ENCODE measurements at regions not wholly inside any gene's neighbourhood (a gene's known extent, or its start where the extent isn't known, plus 50 kb on each side); places are given as distances from the start of the nearest gene placed in this dataset.

GRCh38 chr16:51224317-51224716, 73.2 kb upstream of the SALL1 start:
- TF ChIP-seq, protein P1, sequence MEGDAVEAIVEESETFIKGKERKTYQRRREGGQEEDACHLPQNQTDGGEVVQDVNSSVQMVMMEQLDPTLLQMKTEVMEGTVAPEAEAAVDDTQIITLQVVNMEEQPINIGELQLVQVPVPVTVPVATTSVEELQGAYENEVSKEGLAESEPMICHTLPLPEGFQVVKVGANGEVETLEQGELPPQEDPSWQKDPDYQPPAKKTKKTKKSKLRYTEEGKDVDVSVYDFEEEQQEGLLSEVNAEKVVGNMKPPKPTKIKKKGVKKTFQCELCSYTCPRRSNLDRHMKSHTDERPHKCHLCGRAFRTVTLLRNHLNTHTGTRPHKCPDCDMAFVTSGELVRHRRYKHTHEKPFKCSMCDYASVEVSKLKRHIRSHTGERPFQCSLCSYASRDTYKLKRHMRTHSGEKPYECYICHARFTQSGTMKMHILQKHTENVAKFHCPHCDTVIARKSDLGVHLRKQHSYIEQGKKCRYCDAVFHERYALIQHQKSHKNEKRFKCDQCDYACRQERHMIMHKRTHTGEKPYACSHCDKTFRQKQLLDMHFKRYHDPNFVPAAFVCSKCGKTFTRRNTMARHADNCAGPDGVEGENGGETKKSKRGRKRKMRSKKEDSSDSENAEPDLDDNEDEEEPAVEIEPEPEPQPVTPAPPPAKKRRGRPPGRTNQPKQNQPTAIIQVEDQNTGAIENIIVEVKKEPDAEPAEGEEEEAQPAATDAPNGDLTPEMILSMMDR (IDR thresholded peaks at IDR 0.05; ENCODE audit: extremely low read depth in 1 of 2, insufficient read depth in 1 of 2, low read depth in 1 of 2, low read length in 2 of 2), result no peak
- TF ChIP-seq EZH2 (IDR thresholded peaks at IDR 0.05; ENCODE audit: borderline replicate concordance, low read depth, low read length, severe bottlenecking) (no peak), MYC (IDR thresholded peaks at IDR 0.05; ENCODE audit: low read depth, low read length) (no peak), FOS (IDR thresholded peaks at IDR 0.05; ENCODE audit: borderline replicate concordance, insufficient read depth, low read length) (no peak), MAX (IDR thresholded peaks at IDR 0.05; ENCODE audit: insufficient read depth, insufficient read length) (no peak)

All from endothelial cell of umbilical vein (primary cell).